HS-27A (cell line): ENCODE measurements at regions not wholly inside any gene's neighbourhood (a gene's known extent, or its start where the extent isn't known, plus 50 kb on each side); places are given as distances from the start of the nearest gene placed in this dataset.

Experiments used
- DNase-seq: peaks from one replicate; pipeline ENCODE4 v3.0.0-alpha.2; 2012; ENCODE audit warnings: low read depth, missing footprints

DNA sequence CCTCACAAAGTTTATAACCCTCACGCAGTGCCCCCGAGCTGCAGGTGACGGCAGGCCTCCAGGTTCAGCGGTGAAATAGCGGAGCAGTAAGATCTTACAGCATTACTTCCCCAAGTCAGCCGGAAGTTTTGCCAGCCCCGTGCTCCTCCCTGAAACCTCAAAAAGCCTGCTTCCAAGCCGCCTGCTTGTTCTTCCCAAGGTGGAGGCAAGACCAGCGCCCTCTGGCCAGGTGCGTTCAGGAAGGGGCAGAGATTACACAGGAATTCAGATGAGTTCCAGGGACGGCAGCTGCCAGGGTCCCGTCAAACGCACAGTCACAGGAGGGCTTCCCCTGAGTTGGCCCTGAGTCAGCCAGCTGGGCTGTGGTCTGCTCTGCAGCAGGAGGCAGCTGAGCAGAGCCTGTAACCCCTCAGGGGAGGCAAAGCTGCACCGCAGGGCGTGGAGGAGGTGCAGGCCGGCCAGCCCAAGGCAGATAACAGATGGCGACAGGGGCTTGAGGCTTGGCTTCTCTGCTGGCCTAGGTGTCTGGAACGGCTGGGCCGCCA lies 124.1 kb upstream of the RPS6KA2 start:
- no peak for DNase-seq

DNA sequence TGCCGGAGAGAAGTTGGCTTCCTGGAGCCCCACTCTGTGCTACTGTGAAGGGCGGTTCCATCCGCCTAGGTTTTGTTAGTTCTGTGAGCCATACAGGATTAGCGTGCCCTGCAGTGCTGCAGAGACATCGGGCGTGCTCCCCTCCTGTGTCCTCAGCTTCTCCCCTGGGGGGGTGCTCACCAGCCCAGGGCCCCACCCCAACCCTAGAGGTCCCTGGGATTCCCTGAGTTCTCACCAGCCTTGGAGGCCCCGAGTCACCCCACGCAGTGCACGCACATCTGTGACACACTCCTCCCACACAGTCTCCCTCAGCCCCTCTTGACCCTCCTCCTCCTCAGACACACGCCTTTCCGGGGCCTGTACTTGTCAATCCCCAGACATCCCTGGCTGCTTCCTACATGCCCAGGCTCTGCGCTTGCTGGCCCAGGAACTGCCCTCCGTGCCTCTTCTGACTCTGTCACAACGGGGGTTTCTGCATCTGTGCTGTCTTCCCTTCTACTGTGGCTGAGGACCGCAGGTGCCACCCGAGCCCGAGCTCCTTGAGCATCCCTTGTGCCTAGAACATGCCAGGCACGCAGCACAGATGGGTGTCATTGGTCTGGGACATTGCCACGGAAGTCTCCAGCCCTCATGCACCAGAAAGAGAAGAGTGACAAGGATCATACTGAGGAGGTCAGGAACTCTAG lies 123.2 kb upstream of the RPS6KA2 start:
- DNase-seq, result no peak

DNA sequence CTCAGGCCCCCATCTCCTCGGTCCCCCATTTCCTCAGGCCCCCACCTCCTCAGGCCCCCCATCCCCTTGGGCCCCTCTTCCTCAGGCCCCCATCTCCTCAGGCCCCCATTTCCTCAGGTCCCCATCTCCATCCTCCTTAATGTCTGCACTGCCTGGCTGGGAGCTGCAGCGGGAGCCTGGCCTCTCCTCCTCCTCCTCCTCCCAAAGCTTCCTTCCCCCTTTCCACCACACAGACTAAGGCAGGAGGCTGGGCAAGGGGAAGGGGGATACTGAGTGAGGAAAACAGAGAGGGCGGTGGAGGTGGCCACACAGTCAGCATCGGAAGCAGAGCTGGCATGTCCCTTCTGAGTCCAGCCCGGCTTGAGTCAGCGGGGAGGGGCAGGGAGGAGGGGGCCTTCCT lies 122.6 kb upstream of the RPS6KA2 start:
- no peak for DNase-seq

DNA sequence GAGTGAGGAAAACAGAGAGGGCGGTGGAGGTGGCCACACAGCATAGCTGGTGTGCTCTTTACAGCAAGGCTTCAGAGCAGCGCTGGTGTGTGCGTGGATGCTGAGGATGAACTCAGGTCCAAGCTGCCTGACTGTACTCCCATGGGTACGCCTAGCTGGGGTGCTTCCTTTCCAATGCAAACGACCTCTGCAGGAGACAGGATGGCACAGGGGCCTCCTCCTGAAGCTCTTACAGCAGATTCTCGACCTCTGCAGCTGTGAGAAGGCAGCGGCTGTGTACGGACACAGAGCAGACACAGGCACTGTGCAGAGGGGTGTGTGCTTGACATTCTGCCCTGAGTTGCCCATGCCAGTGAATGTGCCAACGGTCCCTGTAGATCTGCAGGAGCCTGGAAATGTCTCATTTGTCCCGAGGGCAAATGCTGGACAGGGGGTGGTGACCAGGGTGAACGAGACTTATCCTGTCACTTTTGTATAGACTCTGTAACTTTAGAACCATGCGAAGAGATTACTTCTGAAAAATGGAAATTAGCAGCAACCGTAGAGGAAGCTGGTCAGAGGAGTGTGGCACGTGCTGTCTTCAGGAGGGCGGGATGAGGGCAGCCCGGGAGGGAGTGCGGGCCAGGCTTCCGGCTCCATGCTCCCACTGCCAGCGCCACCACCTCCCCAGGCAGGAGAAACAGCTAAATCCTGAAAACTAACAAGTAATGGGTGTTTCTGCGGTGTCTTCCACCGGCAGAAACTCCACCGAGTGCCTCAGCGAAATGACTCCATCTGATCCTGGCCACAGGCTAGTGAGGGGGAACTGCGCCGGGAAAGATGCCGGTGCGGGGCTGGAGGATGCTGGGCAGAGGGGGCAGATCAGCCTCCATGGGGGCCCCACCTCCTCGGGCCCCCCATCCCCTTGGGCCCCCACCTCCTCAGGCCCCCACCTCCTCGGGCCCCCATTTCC lies 120.9 kb upstream of the RPS6KA2 start:
- no peak for DNase-seq

DNA sequence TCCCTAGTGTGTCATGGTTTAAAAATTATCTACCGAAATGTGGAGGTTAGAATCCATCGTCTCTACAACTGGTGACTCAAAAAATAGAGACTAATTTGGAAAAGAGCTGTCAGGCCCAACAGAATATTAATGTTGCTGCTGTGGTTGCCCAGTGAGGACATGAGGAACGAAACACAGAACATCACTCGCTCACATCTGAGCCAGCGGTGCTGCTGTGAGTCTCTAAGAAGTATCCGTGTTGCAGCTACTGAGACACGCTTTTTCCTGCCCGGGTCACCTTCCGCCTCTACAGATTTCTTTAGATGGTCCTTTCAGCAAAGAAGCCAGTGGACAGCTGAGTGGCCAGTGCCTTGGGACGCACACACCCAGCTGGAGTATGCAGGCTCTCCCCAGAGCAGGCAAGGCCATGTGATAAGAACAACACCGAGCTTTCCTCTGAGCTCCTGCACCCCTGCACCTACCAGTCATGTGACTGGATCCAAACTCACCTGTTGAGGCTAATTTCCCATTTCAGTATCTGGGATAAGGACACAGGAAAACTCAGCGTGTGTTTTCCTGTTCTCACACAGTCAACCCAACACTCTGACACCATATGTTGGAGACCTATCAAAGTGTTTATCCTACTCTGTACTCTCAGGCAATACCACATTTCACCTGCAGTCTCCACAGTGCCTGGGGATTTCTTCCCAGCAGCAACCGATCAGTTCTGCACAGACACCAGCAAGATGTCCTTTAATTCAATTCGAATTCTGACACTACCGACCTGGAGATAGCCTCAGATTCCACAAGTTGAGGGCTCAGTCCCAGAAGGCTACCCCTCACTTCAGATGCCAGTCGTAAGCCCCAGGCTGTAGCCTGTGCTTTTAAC lies 119.0 kb upstream of the RPS6KA2 start:
- DNase-seq, result no peak

DNA sequence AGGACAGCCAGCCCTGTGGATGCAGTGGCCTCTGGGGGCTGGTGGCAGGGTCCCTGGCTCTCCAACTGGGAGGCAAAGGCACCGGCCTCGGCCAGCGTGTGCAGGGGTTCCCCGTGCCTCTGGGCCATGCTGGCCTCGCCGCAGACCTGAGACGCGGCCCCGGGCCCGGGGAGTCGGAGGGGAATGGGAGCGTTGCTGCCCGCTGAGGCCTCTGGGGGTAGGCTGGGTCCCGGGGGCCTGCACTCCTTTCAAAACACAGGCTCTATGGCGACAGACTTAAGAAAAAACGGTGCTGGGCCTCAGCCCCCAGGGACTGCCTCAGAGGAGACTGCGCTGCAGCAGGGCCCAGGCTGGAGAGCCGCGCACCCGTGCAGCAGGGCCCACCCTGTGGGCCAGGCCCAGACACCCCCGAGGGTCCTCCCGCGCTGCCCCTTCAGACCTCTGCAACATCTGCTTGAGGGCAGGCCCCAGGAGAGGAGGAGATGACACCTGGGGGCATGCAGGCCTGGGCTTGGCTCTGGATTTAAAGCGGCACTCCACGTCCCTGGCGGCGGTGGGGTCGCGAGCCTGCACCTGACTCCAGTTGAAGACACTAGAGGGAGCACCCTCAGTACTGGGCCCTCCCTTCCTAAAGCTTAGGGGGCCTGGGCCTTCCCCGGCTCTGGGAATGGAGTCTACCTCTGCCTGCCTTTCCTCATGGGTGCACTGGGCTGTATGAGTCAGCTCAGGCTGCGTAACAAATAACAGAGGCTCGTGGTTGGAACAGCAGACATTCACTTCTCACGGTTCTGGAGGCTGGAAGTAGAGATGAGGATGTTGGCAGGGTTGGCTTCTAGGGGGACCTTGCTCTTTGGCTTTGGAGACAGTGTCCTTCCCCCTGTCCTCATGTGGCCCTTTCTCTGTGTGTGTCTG lies 117.4 kb upstream of the RPS6KA2 start:
- no peak for DNase-seq

DNA sequence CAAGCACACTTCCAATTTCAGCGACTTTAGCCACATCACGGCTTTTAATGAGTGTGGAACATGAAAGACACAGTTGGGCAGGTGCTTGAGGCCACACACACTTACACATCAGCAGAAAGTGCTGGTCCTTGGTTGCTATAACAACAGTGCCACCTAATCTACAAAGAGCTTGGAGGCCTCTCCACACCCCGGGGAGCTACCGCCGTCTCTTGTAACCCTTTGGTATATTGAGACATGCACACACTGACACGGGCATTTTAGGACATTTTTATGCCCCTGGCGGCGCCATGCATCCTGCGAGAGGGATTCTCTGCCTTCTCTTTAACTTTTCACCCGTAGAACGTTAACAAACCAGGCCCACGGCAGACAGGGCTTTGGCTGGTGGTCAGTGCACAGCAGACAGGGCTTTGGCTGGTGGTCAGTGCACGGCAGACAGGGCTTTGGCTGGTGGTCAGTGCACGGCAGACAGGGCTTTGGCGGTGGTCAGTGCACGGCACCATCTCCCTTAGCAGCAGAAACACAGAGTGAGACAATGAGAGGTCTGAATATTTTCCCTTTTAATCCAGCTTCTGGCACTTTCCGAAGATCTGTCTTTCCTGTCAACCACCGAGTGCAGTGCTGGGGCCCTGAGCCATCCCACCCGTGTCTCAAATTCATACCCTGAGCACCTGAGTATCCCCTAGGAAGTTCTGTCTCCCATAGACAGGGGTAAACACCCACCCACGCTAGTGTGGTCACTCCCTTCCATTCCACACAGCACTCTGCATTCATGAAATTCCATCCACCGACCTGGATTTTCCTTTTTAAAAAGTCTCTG lies 116.6 kb upstream of the RPS6KA2 start:
- DNase-seq, result no peak

DNA sequence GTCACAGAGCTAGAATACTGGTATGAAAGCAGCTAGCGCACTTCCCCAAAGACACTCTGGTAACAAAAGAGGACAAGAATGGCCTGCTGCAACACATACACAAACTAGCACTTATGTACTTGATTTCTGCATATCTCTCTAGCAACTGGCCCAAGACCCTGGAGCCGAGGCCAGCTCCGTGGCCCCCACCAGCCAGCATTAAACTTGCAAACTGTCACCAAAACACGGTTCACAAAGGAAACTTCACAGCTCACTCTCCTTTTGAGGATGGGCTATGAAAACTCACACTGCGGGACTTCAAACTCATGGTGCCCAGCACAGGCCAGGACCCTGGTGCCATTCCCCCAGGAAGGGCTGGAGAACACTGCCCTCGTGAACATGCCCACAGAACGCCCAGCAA lies 115.9 kb upstream of the RPS6KA2 start:
- DNase-seq, result no peak

DNA sequence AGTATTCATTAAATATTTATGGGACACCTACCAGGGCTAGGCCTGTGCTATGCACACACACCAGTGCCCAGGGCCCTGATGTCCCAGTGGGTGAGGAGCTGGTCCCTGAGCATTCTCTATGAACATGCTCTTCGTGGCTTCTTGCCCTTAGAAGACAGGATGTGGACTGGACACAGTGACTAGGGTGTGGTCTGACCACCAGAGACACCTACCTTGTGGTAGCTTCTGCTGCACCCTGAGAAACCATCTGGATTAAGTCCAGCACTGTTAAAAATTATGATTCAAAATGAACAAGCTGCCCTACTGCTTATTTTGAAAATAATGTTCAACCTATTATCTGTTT lies 112.9 kb upstream of the RPS6KA2 start:
- no peak for DNase-seq

DNA sequence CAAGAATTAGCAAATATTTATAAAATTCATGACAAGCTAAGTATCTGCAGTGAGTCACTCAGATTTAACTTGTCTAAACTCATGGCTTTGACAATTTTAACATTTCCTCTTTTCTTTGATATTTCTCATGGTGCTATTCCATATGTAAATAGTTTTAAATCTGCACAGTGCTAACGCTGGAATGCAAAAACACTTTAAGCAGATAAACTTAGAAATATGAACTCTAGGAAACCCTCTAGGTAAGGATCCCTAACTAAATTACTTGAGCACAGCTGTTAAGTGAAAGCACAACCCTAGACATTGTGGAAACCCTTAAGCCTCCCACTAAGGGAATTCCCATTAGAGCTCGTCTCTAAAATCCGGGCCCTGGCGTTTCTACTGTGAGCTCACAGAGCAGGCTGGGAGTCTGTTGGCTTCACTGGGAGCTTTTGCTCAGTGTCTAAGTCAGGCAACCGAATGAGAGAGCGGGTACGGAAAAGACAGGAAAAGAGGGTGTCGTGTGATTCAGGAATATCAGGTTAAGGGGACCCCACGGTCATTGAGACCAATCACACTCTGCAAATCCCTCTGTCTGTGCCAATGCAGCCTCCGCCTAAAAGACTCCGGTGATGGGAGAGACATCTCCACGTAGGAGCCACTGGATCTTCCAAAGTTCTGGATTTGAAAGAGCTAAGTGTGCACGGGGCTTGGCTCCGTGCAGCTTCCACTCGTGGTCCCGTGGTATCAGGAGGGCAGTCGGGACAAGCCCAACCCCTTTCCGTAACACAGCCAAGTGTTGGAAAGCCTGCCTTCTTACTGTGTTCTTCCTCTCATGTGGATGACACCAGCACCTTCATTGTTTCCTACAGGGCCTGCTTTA lies 112.3 kb upstream of the RPS6KA2 start:
- DNase-seq, result no peak

DNA sequence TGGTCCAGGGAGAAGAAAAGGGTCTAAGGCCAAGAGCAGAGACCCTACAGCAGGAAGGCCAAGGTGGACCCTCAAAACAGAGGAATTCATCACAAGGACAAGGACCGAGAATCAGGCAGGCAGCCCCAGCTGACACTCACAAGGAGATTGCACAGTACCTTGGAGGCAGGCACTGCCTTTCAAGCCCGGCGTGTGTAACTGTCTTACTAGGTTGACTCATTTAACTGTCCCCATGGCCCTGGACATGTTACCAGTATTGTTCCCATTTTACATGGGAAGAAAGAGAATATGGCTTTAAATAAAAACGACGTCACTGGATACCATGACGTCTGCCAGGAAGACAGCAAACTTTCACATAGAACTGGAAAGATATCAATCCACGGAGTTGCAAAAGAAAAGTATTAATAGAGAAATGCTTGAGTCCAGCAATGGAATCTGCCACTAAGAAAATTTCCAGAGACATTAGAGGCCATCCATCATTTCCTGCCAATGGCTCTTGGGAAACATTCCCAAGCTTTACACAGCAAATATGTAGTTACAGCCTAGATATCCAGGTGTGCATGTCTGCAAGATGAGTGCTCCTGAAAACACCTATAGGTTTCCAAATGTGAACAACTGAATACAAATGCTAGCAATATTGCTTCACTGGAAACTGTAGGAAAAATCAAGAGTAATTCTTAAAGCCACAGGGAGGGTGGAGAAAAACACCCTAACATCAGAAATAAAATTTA lies 111.5 kb upstream of the RPS6KA2 start:
- DNase-seq, result no peak

DNA sequence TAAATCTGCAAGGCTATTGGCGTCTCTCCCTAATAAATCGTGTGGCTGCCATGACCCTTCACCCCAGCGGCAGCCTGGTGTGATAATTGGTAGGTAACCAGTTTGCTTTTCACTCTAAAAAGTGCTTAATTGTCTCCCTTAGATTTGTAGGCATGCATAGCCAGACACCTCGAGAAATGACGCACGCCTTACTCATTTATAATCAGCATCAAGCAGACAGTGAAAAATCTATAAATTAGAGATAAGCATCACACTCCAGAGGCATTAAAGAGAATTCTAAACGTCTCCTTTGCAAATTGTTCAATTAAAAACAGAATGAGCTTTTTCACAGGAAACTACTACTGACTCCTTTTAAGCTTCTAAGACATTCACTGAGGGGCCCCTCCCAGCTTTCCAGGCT lies 110.2 kb upstream of the RPS6KA2 start:
- DNase-seq, result no peak

DNA sequence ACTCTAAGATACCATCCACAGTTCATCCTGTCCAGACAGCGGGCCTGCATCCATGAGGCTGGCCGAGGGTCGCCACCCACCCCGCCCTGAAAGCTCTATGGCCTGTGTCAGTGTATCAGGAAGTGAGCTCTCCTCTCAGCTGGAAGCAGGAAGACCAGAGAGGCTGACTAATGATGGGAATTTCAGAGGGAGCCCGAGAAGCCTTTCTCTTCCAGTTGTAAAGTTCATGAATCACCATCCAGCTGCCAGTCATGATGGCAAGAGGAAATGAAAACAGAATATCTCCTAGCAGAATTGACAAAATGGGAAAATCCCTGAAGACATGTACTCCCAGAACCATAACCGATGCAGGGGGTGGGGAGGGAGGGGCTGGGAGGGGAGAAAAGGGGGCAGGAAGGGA lies 109.6 kb upstream of the RPS6KA2 start:
- no peak for DNase-seq

DNA sequence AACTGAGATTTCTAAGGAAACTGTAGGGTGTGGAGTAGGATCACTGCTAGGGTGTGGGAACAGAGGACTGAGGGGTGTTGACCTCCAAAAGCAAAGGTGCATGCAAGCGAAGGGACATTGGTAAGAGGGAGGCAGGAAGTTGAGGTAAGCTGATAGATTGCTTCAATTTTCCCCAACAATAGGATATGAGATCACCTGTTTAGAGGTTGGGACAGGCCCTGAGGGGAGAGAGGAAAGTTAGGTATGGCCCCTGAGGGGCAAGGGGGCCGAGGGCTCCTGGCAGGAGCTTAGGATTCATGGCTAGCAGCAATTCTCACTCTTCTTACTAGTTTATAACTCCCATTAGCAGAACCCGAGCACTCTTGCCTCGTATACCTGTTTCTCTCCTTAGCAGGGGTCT lies 106.8 kb upstream of the RPS6KA2 start:
- no peak for DNase-seq

DNA sequence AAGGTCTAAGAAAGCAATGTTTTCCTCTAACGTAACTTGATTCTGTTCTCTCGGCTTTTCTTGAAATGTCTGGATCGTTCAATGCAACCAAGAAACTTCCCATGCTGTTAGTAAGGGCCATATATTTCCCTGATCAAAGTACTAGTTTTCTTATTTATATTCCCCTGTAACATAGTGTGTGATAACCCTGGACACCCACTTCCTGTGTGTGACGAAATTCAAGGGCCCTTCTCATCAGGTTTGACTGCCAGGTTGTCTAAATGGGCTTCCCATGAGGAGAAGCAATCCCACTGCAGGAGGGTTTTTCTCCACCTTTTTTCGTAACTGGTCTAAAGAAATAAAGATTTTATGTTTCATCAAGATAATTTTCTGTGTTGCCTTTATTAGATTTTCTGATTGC lies 102.6 kb upstream of the RPS6KA2 start:
- DNase-seq, result no peak

DNA sequence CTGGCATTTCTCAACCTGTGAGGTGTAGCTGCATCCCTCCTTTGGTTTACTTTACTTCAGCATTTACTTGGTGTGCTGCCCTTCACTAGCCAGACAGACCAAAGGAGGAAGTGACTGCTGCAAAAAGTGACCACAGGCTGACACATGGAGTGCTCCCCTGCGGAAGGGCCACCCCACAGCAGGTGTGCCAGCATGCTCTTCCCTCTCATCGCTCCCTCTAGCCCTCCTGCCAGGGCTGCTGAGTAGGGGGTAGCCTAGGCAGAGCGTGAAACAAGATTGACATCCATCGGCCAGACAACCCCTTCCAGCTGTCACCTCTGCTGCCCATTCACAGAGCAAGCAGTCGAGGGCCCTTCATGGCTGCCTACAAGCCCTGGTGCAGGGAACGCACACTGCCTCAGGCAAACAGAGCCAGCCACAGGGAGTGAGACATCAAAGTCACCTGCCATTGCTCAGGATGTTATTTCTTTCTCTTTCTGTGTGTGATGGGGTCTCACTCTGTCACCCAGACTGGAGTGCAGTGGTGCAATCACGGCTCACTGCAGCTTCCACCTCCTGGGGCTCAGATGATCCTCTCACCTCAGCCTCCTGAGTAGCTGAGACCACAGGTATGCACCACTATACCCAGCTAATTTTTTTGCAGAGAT lies 102.0 kb upstream of the RPS6KA2 start:
- DNase-seq, result no peak

DNA sequence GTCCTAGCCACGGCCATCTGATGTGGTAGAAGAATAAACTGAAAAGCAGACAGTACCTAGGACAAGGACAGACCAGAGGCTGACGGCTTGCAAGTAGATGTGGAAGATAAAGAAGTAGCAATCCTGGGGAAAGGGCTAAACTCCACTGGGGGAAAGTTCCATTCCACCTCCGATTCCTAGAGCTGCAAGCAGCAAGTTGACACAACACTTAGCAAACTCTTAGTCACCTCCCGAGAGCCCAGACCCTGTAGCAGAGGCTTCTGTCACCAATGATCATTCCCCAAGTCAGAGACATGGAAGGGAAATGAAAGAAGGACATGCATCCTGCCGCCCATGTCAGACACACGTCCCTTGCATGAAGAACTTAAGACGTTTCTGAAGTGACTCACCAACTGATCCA lies 99.2 kb upstream of the RPS6KA2 start:
- DNase-seq, result no peak

DNA sequence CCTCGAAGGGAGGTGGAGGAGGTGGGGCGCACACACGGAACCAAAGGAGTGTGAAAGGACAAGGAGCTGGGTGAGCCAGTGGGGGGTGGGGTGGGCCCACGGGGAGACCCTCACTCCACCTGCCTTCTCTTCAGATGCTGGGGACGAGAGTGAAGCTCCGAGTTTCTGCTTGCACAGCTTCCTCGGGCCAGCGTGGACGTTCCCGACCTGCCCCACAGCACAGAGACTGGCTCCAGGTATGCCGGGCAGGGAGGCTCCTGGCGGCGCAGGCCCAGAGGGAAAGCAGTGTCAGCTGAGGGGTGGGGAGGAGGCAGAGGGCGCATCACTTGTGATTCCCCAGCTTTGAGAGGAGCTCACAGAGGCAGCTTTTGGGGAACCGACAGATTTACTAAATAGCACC lies 98.5 kb upstream of the RPS6KA2 start:
- DNase-seq, result no peak
